Adrenal gland (tissue), 5 donors: ENCODE measurements at regions not wholly inside any gene's neighbourhood (a gene's known extent, or its start where the extent isn't known, plus 50 kb on each side); places are given as distances from the start of the nearest gene placed in this dataset.

Experiments
- CTCF ChIP-seq, 6 experiments: fragments of 450-650 bp in 4 of 6; fragments of 200-600 bp in 2 of 6; sonication (generic) in 1 of 6; IDR thresholded peaks; 1 replicate in 5 of 6; 2 replicates in 1 of 6; pipeline versions ENCODE4 v1.5.1 to v1.8.0; 2016 to 2021; ENCODE audit warnings: antibody characterized with exemption in 6 of 6, mild to moderate bottlenecking in 2 of 6, moderate library complexity in 1 of 6
- POLR2A ChIP-seq, 2 donors: fragments of 450-650 bp; IDR thresholded peaks; one replicate each; pipeline ENCODE4 v1.6.1; 2017; ENCODE audit warnings: antibody characterized with exemption in 2 of 2, mild to moderate bottlenecking in 2 of 2, moderate library complexity in 1 of 2
- donor health status: DM: no; HTN: no; CAD: no.

GRCh38 chr1:4328402-4329071 is 325.9 kb upstream of the AJAP1 start:
- no peak for TF ChIP-seq CTCF (IDR thresholded peaks at IDR 0.05)
- TF ChIP-seq POLR2A (IDR thresholded peaks at IDR 0.05), result no peak
